Neural cell (in vitro differentiated cells): ENCODE measurements at regions not wholly inside any gene's neighbourhood (a gene's known extent, or its start where the extent isn't known, plus 50 kb on each side); places are given as distances from the start of the nearest gene placed in this dataset.

Experiments used
- POLR2AphosphoS5 ChIP-seq: IDR thresholded peaks from 2 replicates; pipeline ENCODE4 v1.6.1; 2012
- RAD21 ChIP-seq: fragments of 450-650 bp; conservative IDR thresholded peaks from 2 replicates; pipeline ENCODE4 v1.6.1; 2014; ENCODE audit warnings: antibody characterized with exemption, mild to moderate bottlenecking, moderate library complexity
- TF ChIP-seq, protein P1 (sequence below): fragments of 450-650 bp; IDR thresholded peaks from 2 replicates; pipeline ENCODE4 v1.5.1; 2014; ENCODE audit warnings: antibody characterized with exemption, mild to moderate bottlenecking, moderate library complexity; ENCODE audit not compliant: poor library complexity, severe bottlenecking

DNA sequence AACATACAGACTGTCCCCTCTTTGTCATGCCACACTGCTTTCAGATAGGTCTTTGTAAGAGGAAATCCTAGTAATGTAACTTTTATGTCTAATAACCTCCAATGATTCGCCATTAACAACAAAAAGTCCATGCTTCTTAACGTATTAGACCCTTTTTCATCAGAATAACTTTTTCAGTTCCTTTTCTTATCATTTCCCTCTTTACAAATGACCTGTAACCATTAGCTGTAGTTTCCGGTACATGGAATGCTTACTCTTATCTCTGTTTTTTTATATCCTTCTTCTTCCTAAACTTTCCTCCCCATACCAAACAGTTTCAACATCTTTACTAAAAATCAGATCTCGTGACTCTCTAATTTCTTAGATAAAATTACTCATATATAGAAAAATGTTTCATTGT lies 268.9 kb upstream of the TYRP1 start:
- TF ChIP-seq, protein P1, sequence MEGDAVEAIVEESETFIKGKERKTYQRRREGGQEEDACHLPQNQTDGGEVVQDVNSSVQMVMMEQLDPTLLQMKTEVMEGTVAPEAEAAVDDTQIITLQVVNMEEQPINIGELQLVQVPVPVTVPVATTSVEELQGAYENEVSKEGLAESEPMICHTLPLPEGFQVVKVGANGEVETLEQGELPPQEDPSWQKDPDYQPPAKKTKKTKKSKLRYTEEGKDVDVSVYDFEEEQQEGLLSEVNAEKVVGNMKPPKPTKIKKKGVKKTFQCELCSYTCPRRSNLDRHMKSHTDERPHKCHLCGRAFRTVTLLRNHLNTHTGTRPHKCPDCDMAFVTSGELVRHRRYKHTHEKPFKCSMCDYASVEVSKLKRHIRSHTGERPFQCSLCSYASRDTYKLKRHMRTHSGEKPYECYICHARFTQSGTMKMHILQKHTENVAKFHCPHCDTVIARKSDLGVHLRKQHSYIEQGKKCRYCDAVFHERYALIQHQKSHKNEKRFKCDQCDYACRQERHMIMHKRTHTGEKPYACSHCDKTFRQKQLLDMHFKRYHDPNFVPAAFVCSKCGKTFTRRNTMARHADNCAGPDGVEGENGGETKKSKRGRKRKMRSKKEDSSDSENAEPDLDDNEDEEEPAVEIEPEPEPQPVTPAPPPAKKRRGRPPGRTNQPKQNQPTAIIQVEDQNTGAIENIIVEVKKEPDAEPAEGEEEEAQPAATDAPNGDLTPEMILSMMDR: no peak
- TF ChIP-seq POLR2AphosphoS5 (no peak), RAD21 (no peak)
